Smooth muscle cell (in vitro differentiated cells): ENCODE measurements at regions not wholly inside any gene's neighbourhood (a gene's known extent, or its start where the extent isn't known, plus 50 kb on each side); places are given as distances from the start of the nearest gene placed in this dataset.

Experiments used
- DNase-seq: peaks from one replicate; lab custom pipeline; 2025; ENCODE audit not compliant: unreplicated experiment; lab: John Stamatoyannopoulos, UW
- H2AFZ ChIP-seq: fragments of 200-600 bp; sonication (generic); 2 replicates; pipeline ENCODE4 v1.6.0; 2016; ENCODE audit warnings: antibody characterized with exemption, low read depth, mild to moderate bottlenecking
- H3F3A ChIP-seq: fragments of 200-600 bp; sonication (generic); 2 replicates; pipeline ENCODE4 v1.6.0; 2017; ENCODE audit warnings: antibody characterized with exemption, low read depth
- H3K27ac ChIP-seq: fragments of 200-600 bp; sonication (generic); 2 replicates; pipeline ENCODE4 v1.5.1; 2016; ENCODE audit warnings: low read depth, mild to moderate bottlenecking
- H3K27me3 ChIP-seq: fragments of 200-600 bp; sonication (generic); 2 replicates; pipeline ENCODE4 v1.6.1; 2016; ENCODE audit warnings: low read depth, mild to moderate bottlenecking
- H3K36me3 ChIP-seq: fragments of 200-600 bp; sonication (generic); 2 replicates; pipeline ENCODE4 v1.5.1; 2016; ENCODE audit warnings: low read depth
- H3K4me1 ChIP-seq: fragments of 200-600 bp; sonication (generic); 2 replicates; pipeline ENCODE4 v1.5.1; 2016; ENCODE audit warnings: low read depth
- H3K4me2 ChIP-seq: fragments of 200-600 bp; sonication (generic); 2 replicates; pipeline ENCODE4 v1.6.0; 2016; ENCODE audit warnings: mild to moderate bottlenecking
- H3K4me3 ChIP-seq: fragments of 200-600 bp; sonication (generic); 2 replicates; pipeline ENCODE4 v1.5.1; 2016; ENCODE audit warnings: mild to moderate bottlenecking
- H3K79me2 ChIP-seq: fragments of 200-600 bp; sonication (generic); 2 replicates; pipeline ENCODE4 v1.6.0; 2016; ENCODE audit warnings: low read depth, mild to moderate bottlenecking
- H3K9ac ChIP-seq: fragments of 200-600 bp; sonication (generic); 2 replicates; pipeline ENCODE4 v1.6.0; 2016; ENCODE audit warnings: low read depth
- H3K9me3 ChIP-seq: fragments of 200-600 bp; sonication (generic); replicated peaks from 2 replicates; pipeline ENCODE4 v1.5.1; 2016; ENCODE audit warnings: low read depth
- H4K20me1 ChIP-seq: fragments of 200-600 bp; sonication (generic); 2 replicates; pipeline ENCODE4 v1.6.0; 2016; ENCODE audit warnings: low read depth
- WGBS: methylation state at CpG from one replicate; pipeline ENCODE4 v1.1.7; 2016; ENCODE audit warnings: low lambda C conversion rate; 5-methylcytosine and 5-hydroxymethylcytosine counted together
- TF ChIP-seq, protein P1 (sequence below): fragments of 200-600 bp; sonication (generic); IDR thresholded peaks from 2 replicates; pipeline ENCODE4 v1.5.1; 2017; ENCODE audit warnings: borderline replicate concordance, mild to moderate bottlenecking, antibody characterized with exemption; ENCODE audit not compliant: insufficient read depth, poor library complexity, severe bottlenecking

DNA sequence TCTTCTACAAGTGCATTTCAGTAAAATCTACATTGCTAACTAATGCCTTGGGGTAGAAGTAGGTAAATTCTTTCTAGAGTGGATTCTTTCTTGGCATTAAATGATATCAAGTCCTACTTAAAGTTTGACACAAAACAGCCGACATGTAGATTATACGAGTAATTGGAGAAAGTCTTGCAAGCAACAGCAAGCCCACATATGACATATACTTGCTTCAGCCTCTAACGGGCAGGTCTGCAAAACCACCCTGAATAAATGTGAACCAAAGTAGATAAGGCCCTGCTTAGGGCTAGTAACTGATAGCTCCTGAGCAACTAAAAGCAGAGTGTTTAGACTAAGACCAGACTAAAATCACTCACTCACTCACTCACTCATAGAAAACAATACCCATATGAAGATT lies 203.2 kb downstream of the LTN1 start:
- Histone ChIP-seq H3K9ac (no peak overlapping the region), H3K27me3 (no peaks in the 10 kb centered on the region), H3K79me2 (no peaks in the 10 kb centered on the region), H3K4me1 (no peaks in the 10 kb centered on the region), H3F3A (peaks cover 3% of the 10 kb centered on the region), H3K4me2 (peak overlapping the region; percentile 7), H3K27ac (no peak overlapping the region), H3K36me3 (no peaks in the 10 kb centered on the region), H3K9me3 (no peaks in the 10 kb centered on the region), H2AFZ (no peak overlapping the region), H3K4me3 (no peak overlapping the region), H4K20me1 (no peaks in the 10 kb centered on the region)
- TF ChIP-seq, protein P1, sequence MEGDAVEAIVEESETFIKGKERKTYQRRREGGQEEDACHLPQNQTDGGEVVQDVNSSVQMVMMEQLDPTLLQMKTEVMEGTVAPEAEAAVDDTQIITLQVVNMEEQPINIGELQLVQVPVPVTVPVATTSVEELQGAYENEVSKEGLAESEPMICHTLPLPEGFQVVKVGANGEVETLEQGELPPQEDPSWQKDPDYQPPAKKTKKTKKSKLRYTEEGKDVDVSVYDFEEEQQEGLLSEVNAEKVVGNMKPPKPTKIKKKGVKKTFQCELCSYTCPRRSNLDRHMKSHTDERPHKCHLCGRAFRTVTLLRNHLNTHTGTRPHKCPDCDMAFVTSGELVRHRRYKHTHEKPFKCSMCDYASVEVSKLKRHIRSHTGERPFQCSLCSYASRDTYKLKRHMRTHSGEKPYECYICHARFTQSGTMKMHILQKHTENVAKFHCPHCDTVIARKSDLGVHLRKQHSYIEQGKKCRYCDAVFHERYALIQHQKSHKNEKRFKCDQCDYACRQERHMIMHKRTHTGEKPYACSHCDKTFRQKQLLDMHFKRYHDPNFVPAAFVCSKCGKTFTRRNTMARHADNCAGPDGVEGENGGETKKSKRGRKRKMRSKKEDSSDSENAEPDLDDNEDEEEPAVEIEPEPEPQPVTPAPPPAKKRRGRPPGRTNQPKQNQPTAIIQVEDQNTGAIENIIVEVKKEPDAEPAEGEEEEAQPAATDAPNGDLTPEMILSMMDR = no peak
- DNase-seq = no peak
- 28% methylated on average over 3 of the region's 3 CpGs for WGBS

DNA sequence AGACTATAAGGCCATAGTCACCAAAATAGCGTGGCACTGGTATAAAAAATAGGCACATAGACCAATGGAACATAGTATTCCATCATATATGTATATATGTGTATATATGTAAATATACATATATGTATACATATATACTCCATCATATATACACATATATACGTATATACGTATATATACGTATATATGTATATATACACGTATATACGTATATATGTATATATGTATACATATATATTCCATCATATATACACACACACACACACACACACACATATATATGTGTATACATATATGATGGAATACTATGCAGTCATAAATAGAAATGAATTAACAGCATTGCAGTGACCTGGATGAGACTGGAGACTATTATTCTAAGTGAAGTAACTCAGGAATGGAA lies 204.6 kb downstream of the LTN1 start:
- no peak overlapping the region for H3K4me3 ChIP-seq
- H3K27ac ChIP-seq = no peak overlapping the region
- no peaks in the 10 kb centered on the region for H3K36me3 ChIP-seq
- no peak overlapping the region for H3K4me2 ChIP-seq
- no peaks in the 10 kb centered on the region for H3F3A ChIP-seq
- TF ChIP-seq, protein P1 = no peak
- H4K20me1 ChIP-seq = no peaks in the 10 kb centered on the region
- 92% methylated on average over 6 of the region's 6 CpGs for WGBS
- no peak overlapping the region for H2AFZ ChIP-seq
- H3K9me3 ChIP-seq = no peaks in the 10 kb centered on the region
- H3K9ac ChIP-seq = no peak overlapping the region
- no peaks in the 10 kb centered on the region for H3K27me3 ChIP-seq
- no peaks in the 10 kb centered on the region for H3K4me1 ChIP-seq
- no peaks in the 10 kb centered on the region for H3K79me2 ChIP-seq
- DNase-seq = no peak

DNA sequence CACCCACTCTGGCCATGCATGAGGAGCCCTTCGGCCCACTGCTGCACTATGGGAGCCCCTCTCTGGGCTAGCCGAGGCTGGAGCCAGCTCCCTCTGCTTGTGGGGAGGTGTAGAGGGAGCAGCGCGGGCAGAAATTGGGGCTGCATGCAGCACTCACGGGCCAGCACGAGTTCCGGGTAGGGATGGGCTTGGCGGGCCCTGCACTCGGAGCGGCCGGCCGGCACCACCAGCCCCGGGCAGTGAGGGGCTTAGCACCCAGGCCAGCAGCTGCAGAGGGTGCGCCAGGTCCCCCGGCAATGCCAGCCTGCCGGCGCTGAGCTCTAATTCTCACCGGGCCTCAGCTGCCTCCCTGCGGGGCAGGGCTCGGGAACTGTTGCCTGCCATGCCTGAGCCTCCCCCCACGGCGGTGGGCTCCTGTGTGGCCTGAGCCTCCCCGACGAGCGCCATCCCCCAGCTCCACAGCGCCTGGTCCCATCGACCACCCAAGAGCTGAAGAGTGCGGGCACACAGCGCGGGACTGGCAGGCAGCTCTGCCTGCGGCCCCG lies 209.0 kb downstream of the LTN1 start:
- TF ChIP-seq, protein P1 = no peak
- Histone ChIP-seq H3K27me3 (no peaks in the 10 kb centered on the region), H4K20me1 (no peaks in the 10 kb centered on the region), H3K27ac (no peak overlapping the region), H3K79me2 (no peaks in the 10 kb centered on the region), H3K4me2 (no peak overlapping the region), H3F3A (no peaks in the 10 kb centered on the region), H3K9me3 (no peaks in the 10 kb centered on the region), H3K36me3 (no peaks in the 10 kb centered on the region), H3K4me3 (no peak overlapping the region), H3K4me1 (no peaks in the 10 kb centered on the region), H2AFZ (no peak overlapping the region), H3K9ac (no peak overlapping the region)
- WGBS = 96% methylated on average over 27 of the region's 32 CpGs
- no peak for DNase-seq

DNA sequence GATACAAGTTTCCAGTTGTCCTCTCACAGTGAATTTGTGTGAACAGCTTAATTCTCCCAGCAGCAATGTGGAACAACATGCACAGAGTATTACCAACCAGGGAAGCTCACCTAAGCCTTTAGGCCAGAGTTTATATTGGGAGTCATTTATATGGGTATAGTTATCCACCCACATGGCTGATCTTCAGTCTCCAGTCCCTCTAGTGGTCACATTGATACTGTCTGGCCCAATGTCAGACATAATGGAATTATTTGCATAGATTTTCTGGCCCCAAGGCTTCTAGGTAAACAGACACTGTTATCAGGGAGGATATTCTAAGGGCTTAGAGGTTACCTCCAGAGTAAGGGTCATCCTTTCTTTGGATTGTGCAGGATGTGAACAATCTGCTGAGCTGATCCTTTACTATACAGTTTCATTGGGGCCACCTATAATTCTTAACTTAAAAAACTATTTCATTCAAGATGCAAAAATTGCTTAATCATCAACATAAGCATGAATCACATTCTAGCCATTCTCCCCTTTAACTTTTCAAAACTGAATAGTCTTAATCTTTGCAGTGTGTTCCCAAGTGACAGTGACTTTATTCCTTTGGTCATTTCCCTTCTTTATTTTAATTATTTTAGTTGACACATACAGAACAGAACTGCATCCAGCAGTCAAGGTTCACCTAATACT lies 210.9 kb downstream of the LTN1 start:
- Histone ChIP-seq H2AFZ (no peak overlapping the region), H4K20me1 (no peaks in the 10 kb centered on the region), H3K4me1 (no peaks in the 10 kb centered on the region), H3K9me3 (no peaks in the 10 kb centered on the region), H3K27me3 (no peaks in the 10 kb centered on the region), H3K27ac (no peak overlapping the region), H3K9ac (no peak overlapping the region), H3K4me2 (no peak overlapping the region), H3K79me2 (no peaks in the 10 kb centered on the region), H3K4me3 (no peak overlapping the region), H3F3A (peaks cover 5% of the 10 kb centered on the region), H3K36me3 (no peaks in the 10 kb centered on the region)
- DNase-seq = no peak
- TF ChIP-seq, protein P1 = peak; percentile 57
